GM18909 (cell line): ENCODE measurements at regions not wholly inside any gene's neighbourhood (a gene's known extent, or its start where the extent isn't known, plus 50 kb on each side); places are given as distances from the start of the nearest gene placed in this dataset.

Source experiments
- ATAC-seq: cut with Tn5 transposase; IDR thresholded peaks from one replicate; pipeline ENCODE4 v1.9.1; 2021; ENCODE audit warnings: mild to moderate bottlenecking; ENCODE audit not compliant: unreplicated experiment, poor library complexity

GRCh38 chr9:129476821-129477611 lies 143.9 kb downstream of the C9orf50 start:
- ATAC-seq = no peak

DNA sequence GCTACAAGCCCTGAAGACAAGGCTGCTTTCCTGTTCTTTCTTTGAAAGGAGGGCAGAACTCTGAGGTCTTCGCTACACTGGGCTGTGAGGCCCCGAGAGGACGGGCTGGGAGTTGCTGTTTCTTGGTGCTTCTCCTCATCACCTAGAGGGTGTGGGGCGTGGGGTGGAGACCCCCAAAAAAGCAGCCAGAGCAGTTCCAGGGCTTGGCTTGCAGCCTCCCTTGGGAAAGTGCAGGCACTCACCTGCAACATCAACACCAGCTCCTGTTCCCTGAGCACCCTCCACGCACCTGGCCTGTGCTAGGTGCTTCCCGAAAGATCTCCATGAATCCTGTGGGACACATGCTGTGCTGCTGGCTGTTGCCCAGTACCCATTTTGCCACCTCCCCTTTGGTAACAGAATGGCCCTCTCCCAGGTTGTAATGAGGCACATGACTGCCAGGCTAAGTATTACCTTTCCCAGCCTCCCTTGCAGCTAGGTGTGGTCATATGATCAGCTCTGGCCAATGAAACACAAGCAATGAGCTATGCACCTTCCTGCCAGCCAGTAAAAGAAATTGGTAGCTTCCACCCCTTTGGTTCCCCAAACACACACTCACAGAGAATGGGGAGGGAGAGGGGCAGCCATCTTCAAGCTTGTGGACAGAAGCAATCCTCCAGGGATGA lies 146.0 kb downstream of the C9orf50 start:
- no peak for ATAC-seq

DNA sequence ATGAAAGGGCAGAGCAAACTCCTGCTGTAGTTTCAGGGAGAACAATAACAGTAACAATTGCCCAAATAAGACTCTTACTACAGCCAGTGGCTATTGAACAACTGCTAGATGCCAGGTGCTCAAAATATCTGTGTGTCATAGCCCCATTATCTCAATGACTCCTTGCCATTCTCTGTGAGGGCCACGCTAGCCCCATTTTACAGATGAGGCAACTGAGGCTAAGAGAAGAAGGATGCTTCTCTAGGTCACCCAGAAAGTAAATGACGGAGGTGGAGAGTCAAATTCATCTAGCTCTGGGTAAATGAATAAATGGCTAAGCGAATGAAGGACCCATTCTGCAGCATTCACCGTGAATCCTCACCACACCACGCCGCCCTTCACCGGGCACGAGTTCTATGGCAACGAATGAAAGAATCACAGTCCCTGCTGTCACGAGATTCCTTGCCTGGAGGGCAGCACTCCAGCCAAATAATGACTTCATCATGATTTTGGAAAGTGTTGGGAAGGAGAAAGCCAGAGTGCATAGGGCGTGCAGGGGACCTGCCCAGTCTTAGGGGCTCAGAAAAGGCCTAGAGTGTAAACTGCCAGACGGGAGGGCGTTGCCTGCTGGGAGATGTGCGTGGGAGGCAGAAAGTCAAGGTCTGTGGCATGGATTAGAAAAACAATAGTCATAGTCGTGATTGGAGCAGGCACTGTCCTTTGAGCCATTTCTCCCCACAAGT lies 147.2 kb downstream of the C9orf50 start:
- no peak for ATAC-seq

GRCh38 chr9:129472651-129473102 lies 148.2 kb downstream of the C9orf50 start:
- no peak for ATAC-seq

DNA sequence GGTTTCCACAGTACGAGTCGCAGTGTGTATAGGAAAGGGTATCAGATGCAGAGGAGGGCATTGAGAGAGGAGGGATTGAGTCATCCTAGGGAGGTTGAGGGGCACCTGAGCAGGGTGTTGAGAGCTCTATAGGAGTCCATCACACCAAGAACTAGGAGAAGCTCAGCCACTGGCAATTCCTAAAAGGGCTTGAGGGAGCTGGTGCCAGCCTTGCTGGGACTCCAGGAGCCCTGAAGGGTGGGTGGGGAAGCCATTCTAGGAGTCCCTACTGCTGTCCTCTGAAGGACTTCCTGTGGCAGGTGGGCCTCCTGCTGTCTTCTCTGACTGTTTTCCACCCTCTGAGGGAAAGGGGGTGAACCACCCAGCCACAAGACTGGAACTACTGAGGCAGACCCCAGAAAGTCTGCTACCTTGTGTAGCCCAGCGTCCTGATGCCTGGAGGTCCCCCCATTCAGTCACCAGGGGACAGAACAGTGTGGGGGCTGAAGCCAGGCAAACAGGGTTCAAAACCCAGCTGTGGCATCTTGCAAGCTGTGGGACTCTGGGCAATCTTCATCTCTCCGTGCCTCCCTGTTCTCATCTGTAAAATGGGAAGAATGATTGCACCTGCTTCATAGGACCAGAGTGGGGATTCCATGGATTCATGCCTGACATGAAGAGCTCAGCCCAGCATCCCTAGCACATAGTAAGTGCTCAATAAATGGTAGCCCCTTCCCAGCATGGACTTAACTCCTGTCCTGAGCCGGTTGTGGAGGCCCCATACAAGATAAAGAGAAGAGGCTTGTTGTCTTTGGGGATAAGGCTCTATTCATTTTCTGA lies 149.5 kb downstream of the C9orf50 start:
- ATAC-seq = no peak

DNA sequence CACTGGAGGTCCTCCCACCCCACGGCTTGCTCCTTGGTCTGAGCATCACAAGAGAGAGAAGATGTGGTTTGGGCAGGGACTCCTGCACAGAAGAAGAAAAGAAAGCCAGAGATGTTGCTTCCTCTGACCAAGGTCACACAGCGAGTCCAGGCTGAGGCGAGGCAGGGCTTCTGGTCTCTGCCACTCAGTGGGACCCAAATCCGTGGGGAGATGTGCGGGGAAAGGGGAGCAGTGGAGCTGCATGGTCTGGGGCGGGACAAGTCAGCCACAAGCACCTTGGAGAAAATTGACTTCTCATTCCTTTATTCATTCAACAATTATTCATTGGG lies 150.9 kb downstream of the C9orf50 start:
- no peak for ATAC-seq

DNA sequence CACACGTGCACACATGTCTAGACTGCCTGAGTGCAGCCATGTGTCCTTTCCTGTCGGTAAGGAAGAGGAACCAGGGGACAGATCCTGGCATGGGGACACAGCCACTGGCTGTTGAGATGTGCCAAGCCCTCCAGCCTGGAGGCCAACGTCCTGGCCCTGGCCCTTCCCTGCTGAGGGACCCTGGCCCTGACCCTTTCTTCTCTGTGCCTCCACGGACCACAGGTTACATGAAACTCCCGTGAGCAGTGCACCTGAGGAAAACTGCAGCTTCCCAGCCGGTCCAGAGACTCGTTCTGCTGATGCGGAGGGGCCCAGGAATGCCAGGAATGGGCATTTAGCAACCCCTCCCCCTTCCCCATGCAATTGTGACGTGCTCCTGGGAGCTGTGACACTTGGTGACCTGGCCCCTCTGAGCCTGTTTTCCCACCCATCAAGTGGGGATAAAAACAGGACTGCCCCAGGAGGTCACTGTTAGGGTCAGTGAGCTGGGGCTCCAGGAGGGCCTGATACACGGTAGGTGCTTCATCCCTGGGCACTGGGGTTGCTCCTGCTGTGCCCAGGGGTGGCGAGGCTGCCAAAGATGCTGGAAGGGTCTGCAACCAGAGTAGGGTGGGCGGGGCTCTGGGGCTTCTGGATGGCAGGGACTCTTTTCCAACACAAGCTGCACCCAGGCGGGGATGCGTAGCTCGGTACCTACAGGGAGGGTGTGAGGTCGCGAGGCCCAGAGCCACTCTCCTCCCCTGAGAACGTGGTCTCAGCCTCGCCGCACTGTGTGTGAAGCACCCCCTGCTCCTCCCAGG lies 151.5 kb downstream of the C9orf50 start:
- ATAC-seq = no peak

DNA sequence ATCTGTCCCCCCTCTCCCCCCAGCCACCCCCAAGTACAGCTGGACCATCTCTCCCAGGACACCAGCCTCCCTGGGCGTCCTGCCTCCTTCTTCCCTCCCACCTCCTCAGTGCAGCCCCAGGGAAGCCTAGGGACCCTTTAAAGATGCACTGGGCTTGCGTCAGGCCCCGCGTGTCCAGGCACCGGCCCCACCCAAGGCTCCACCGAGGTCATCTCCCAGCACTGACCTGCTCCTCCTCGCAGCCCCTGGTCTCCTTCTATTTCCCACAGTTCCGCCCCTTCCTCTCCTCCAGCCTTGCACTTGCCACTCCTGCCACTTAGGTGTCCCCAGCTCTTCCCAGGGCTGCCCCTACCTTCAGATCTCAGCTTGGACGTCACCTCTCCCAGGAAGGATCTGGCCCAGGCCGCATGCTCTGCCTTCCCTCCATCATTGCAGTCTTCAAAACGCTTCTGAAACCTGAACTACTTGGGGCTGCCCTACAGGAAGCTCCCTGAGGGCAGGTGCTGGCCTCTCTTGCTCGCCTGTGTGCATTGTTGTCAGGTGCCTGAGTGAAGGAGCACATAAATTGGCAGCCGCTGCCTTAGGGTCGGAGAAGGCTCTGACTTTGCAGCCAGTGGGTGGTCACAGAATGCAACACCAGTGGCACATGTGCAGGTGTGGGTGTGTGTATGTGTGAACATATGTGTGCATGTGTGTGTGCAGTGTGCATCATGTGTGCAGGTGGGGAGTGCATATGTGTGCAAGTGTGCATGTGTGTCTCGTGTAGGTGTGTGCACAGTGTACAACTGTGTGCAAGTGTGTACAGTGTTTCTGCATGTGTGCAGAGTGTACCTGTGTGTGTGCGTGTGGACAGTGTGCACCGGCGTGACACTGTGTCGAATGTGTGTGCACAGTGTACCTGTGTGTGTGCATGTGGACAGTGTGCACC lies 152.9 kb downstream of the C9orf50 start:
- ATAC-seq = no peak

GRCh38 chr9:129467004-129467588 lies 153.8 kb downstream of the C9orf50 start:
- ATAC-seq = no peak

DNA sequence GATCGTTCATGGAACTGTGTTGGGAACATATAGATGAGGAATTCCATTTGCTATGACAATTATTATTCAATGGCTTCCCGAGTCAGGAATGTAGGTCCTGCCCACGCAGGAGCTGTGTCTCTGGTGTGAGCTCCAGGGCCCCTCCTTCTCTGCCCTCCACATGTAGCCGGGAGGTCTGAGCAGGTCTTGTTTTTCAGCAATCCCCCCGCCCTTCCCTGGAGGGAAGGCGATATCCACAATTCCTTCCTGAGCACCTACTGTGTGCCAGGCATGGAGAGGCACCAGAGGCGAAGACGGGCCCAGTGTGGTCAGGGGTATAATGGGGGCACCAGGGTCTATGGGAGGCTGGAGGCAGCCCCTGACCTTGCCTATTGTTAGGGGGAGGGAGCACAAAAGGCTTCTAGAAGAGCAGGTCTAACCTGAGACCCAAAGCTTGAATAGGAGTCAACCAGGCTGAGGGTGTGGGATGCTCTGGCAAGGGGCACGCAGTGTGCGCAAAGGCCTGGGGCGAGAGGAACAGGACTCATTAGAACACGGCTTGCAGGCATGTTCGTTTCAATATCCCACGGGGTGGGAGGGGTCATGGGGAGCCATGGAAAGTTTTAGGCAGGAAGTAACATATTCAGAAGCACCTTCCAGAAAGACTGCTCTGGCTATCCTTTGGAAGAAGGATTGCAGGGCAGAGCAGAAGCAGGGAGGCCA lies 154.9 kb downstream of the C9orf50 start:
- no peak for ATAC-seq

DNA sequence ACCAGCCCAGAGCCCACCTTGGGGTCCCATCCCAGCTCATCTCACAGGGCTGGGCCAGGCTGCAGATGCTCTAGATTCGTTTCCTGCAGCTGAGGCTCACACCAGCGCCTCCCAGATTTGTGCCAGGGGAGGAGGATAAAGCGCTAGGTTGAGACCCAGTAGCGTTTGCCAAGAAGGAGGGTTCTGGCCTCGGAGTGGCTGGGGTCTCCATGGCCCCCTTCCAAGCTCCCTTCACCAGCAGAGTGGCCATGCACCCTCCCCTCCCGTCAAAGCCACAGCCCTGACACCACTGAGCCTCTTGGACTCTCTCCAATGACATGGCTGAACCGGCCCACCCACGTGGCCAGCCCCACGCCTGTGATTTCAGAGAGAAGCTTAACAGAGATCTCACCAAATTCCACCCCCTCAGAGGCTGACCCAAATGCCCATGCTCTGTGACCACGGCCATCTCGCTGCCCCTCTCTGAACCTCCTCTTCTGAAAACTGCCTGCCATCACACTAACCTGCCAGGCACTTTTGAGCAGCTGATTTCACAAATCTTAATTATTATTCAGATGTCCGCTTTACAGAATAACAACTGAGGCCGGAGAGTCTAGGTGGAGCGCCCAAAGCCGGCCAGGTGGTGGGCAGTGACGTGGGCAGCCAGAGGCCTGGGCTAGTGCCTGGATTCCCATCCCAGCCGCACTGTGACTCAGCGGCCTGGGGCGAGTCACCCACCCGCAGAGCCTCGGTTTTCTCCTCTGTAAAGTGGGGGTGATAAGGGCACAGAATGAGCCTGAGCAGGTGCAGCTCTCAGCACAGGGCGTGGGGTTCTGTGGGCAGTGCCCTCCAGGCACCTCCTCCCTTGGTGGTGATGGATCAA lies 155.7 kb downstream of the C9orf50 start:
- ATAC-seq = no peak

- no peak for ATAC-seq
These were observed 156.9 kb downstream of the C9orf50 start for GRCh38 chr9:129463994-129464393.

- ATAC-seq = no peak
These were observed 157.4 kb downstream of the C9orf50 start for GRCh38 chr9:129463477-129463876.

GRCh38 chr9:129462360-129462759 lies 158.5 kb downstream of the C9orf50 start:
- no peak for ATAC-seq

DNA sequence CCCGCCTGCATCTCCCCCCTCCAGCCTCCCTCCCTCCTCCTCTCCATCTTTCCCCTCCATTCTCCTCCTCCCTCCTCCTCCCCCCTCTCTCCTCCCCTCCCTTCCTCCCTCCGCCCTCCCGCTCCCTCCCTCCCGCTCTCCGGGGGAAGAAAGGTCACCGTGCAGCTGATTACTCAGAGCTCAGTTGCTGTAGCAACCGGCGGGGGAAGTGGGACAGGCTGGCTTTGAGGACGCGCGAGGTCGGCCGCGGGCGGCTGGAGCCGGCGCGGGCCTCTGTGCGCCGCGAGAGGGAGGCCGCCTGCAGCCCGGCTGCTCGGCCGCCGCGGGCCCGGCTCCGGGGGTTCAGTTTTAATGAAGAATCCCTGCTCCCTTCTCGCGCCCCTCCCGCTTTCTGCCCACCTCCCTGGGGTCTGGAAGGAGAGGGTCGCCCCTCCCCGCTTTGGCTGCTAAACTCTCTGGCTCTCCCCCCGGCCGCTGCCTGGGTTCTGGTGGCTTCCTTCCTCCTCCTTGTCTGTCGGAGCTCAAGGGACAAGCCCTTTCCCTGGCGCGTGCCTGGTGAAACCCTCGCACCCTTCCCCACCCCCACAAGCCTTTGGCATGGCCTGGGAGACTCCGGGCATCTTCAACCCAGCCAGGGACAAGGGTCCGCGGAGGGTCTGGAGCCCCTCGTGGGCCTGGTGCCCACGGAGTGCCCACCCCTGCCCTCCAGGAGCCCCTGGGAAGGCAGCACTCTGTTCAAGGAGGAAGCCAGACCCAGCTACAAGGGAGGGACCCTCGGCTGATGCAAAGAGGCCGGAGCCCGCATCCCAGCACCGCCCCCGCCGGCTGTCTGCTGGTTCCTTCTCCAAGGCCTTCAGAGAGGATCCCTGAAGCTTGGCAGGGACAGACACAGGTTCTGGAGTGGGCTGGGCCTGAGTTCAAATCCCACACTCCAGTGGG lies 160.3 kb downstream of the C9orf50 start:
- ATAC-seq = peak; percentile 55
